GM18867 (cell line): ENCODE measurements at regions not wholly inside any gene's neighbourhood (a gene's known extent, or its start where the extent isn't known, plus 50 kb on each side); places are given as distances from the start of the nearest gene placed in this dataset.

Source experiments
- ATAC-seq: cut with Tn5 transposase; IDR thresholded peaks from one replicate; pipeline ENCODE4 v1.9.1; 2021; ENCODE audit warnings: mild to moderate bottlenecking, moderate library complexity; ENCODE audit not compliant: unreplicated experiment

- ATAC-seq, result no peak
Observed at GRCh38 chr2:78262713-78263375, 740.7 kb upstream of the LRRTM4 start.

- no peak for ATAC-seq
Observed at GRCh38 chr2:78263571-78263970, 741.4 kb upstream of the LRRTM4 start.

- no peak for ATAC-seq
Observed at GRCh38 chr2:78264130-78264529, 742.0 kb upstream of the LRRTM4 start.

- peak; percentile 46 for ATAC-seq
Observed at GRCh38 chr2:78281164-78281563, 744.3 kb upstream of the REG3G start.

GRCh38 chr2:78290581-78291214 is 734.8 kb upstream of the REG3G start:
- ATAC-seq, result no peak

GRCh38 chr2:78293768-78294167 is 731.7 kb upstream of the REG3G start:
- ATAC-seq, result no peak

GRCh38 chr2:78301166-78301789 is 724.2 kb upstream of the REG3G start:
- ATAC-seq, result no peak

DNA sequence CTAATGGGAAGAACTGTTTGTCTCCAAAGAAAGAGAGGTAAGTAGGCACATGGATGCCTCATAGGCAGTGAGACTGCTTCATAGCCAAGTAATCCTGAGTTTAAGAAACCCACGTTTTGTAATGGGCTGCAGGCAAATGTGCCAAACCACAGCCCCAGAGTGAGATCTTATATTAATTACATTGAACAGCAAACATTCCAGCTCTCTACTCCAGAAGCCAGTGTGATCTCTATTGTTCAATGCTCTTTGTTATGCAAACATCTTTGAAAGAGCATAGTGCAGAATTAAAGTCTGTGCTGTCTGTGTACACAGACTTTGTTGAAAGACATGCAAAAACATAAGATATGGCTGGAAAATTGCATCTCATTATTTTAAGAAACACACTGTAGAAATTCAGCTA is 720.8 kb upstream of the REG3G start:
- no peak for ATAC-seq

DNA sequence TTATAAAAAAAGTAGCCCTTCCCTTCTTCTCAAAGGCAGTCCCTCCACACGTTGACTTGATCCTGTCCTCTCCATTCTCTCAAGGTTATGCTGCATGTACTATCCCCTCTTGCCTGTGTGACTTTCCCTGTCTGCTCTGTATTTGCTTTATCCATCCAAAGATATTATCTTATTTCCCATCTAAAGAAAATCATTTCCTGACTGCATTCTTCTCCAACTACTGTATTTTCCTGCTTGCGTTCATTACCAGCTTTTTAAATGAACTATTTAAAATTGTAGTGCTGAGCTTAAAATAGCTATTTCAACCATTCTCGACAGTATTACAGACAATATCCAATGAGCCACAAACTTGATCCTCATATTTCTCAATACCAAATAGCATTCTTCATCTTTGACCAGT is 716.0 kb upstream of the REG3G start:
- no peak for ATAC-seq

DNA sequence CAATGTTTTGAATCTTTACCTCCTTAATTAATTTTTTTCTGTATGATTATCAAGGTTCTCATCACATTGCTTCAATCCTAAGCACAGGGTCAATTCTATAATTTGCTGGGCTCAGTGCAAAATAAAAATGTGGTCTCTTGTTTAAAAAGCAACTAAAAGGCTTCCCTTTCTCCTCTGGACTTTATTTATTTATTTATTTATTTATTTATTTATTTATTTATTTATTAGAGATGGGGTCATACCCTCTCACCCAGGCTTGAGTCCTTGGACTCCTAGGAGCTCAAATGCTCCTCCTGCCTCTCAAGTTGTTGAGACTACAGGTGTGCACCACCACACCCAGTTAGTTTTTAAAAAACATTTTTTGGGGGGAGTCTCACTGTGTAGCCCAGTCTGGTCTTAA is 710.1 kb upstream of the REG3G start:
- no peak for ATAC-seq

GRCh38 chr2:78318275-78318674 is 707.2 kb upstream of the REG3G start:
- ATAC-seq, result no peak

- no peak for ATAC-seq
Observed at GRCh38 chr2:78330193-78330592, 695.3 kb upstream of the REG3G start.

DNA sequence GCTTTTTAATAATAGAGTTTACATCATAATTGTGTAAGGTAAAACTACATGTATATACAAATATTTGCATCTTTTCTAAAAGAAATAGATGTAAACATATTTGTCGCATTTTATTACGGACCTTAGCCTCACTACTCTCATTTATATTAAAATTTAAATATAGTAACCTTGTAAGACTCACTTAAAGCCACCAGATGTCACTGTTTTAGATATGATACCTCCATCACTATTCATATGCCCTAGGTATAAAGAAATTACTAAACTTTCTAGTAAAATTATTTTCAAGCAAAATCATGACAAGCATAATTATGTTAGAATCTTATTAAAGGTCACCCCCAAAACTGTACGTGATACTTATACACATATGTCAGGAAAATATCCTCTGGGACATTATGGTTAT is 674.3 kb upstream of the REG3G start:
- peak; percentile 50 for ATAC-seq

- no peak for ATAC-seq
Observed at GRCh38 chr2:78353168-78353567, 672.3 kb upstream of the REG3G start.

GRCh38 chr2:78355967-78356366 is 669.5 kb upstream of the REG3G start:
- no peak for ATAC-seq

- ATAC-seq, result no peak
Observed at GRCh38 chr2:78383576-78383975, 641.9 kb upstream of the REG3G start.

GRCh38 chr2:78397198-78397597 is 628.3 kb upstream of the REG3G start:
- ATAC-seq, result no peak

GRCh38 chr2:78407960-78408794 is 617.3 kb upstream of the REG3G start:
- no peak for ATAC-seq

DNA sequence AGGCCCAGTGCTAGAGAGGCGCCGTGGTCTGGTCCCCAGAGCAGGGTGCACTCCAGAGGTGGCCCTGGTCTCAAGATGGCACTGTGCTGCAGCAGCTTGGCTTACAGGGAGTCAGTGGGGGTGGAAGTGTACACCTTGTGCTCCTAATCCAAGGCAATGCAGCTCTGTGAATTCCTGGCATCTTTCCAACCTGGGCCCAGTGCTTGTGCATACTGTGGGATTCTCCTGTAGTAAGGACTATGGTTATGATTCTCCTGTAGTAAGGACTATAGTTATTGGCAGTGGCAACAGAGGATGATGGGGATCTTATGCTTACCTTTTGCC is 616.7 kb upstream of the REG3G start:
- no peak for ATAC-seq

GRCh38 chr2:78411303-78411702 is 614.2 kb upstream of the REG3G start:
- ATAC-seq, result no peak

GRCh38 chr2:78416625-78417300 is 608.7 kb upstream of the REG3G start:
- ATAC-seq, result no peak
